Osteoblast (primary cell): ENCODE measurements at regions not wholly inside any gene's neighbourhood (a gene's known extent, or its start where the extent isn't known, plus 50 kb on each side); places are given as distances from the start of the nearest gene placed in this dataset.

ENCODE experiments used
- DNase-seq: peaks from one replicate; pipeline ENCODE4 v3.0.0; 2011; ENCODE audit warnings: low spot score, mixed read lengths; ENCODE audit not compliant: insufficient read length; ENCODE audit errors: missing footprints
- H2AFZ ChIP-seq: 2 replicates; pipeline ENCODE4 v1.6.0; 2011; ENCODE audit warnings: mild to moderate bottlenecking, low read length
- H3K27ac ChIP-seq: 2 replicates; pipeline ENCODE4 v1.5.1; 2011; ENCODE audit warnings: mild to moderate bottlenecking, low read depth, low read length, moderate library complexity
- H3K27me3 ChIP-seq: 2 replicates; pipeline ENCODE4 v1.6.0; 2012; ENCODE audit warnings: mild to moderate bottlenecking, control low read depth, inconsistent platforms, low read length, moderate library complexity; ENCODE audit not compliant: insufficient read depth
- H3K36me3 ChIP-seq: 2 replicates; pipeline ENCODE4 v1.5.1; 2011; ENCODE audit warnings: mild to moderate bottlenecking, low read length, control low read depth, moderate library complexity; ENCODE audit not compliant: insufficient read depth
- H3K4me1 ChIP-seq: 2 replicates; pipeline ENCODE4 v1.5.1; 2011; ENCODE audit warnings: mild to moderate bottlenecking, low read length, control low read depth, moderate library complexity; ENCODE audit not compliant: insufficient read depth
- H3K4me2 ChIP-seq: 2 replicates; pipeline ENCODE4 v1.6.0; 2011; ENCODE audit warnings: mild to moderate bottlenecking, low read length; ENCODE audit not compliant: insufficient read depth
- H3K4me3 ChIP-seq: fragments of 200-600 bp; sonication (generic); 3 replicates; pipeline ENCODE4 v1.5.1; 2012; ENCODE audit warnings: mild to moderate bottlenecking, low read length, inconsistent platforms; ENCODE audit not compliant: insufficient read depth
- H3K79me2 ChIP-seq: 2 replicates; pipeline ENCODE4 v1.6.0; 2012; ENCODE audit warnings: mild to moderate bottlenecking, low read length, control low read depth, inconsistent platforms; ENCODE audit not compliant: insufficient read depth
- H3K9me3 ChIP-seq: 2 replicates; pipeline ENCODE4 v1.5.1; 2011; ENCODE audit warnings: low read depth, low read length, control low read depth
- H4K20me1 ChIP-seq: 2 replicates; pipeline ENCODE4 v1.6.0; 2012; ENCODE audit warnings: mild to moderate bottlenecking, low read length, control low read depth; ENCODE audit not compliant: insufficient read depth
- CTCF ChIP-seq: IDR thresholded peaks from 2 replicates; pipeline ENCODE4 v1.5.1; 2011; ENCODE audit warnings: mild to moderate bottlenecking, low read depth, low read length, moderate library complexity; ENCODE audit errors: extremely low read depth

GRCh38 chr12:114093520-114093919 lies 127.4 kb upstream of the RBM19 start:
- no peaks in the 10 kb centered on the region for H3K4me1 ChIP-seq
- H3K36me3 ChIP-seq = no peaks in the 10 kb centered on the region
- no peak overlapping the region for H3K4me3 ChIP-seq
- no peaks in the 10 kb centered on the region for H3K9me3 ChIP-seq
- no peak overlapping the region for H3K4me2 ChIP-seq
- no peaks in the 10 kb centered on the region for H3K79me2 ChIP-seq
- no peak overlapping the region for H2AFZ ChIP-seq
- DNase-seq = no peak
- H3K27me3 ChIP-seq = no peaks in the 10 kb centered on the region
- H3K27ac ChIP-seq = no peak overlapping the region
- no peak for TF ChIP-seq CTCF
- no peaks in the 10 kb centered on the region for H4K20me1 ChIP-seq

- Histone ChIP-seq H3K36me3 (no peaks in the 10 kb centered on the region), H3K9me3 (no peaks in the 10 kb centered on the region), H3K79me2 (no peaks in the 10 kb centered on the region), H4K20me1 (no peaks in the 10 kb centered on the region), H3K4me1 (no peaks in the 10 kb centered on the region), H2AFZ (no peak overlapping the region), H3K27me3 (no peaks in the 10 kb centered on the region), H3K27ac (no peak overlapping the region), H3K4me3 (no peak overlapping the region), H3K4me2 (no peak overlapping the region)
- no peak for DNase-seq
- no peak for TF ChIP-seq CTCF
Measured at GRCh38 chr12:114092981-114093380, 126.9 kb upstream of the RBM19 start.

GRCh38 chr12:114090211-114090610 lies 124.1 kb upstream of the RBM19 start:
- no peak for TF ChIP-seq CTCF

GRCh38 chr12:114073076-114073475 lies 107.0 kb upstream of the RBM19 start:
- no peak for DNase-seq
- Histone ChIP-seq H3K36me3 (no peaks in the 10 kb centered on the region), H3K79me2 (no peaks in the 10 kb centered on the region), H3K9me3 (no peaks in the 10 kb centered on the region), H3K4me1 (no peaks in the 10 kb centered on the region), H2AFZ (no peak overlapping the region), H3K27ac (no peak overlapping the region), H3K27me3 (no peaks in the 10 kb centered on the region), H3K4me2 (no peak overlapping the region), H4K20me1 (no peaks in the 10 kb centered on the region), H3K4me3 (no peak overlapping the region)
- no peak for TF ChIP-seq CTCF

More at GRCh38 chr12:114090211-114090610, 124.1 kb upstream of the RBM19 start:
- Histone ChIP-seq H2AFZ (no peak overlapping the region), H3K79me2 (no peaks in the 10 kb centered on the region), H3K36me3 (no peaks in the 10 kb centered on the region), H3K27ac (no peak overlapping the region), H4K20me1 (no peaks in the 10 kb centered on the region), H3K9me3 (no peaks in the 10 kb centered on the region), H3K4me3 (no peak overlapping the region), H3K4me1 (no peaks in the 10 kb centered on the region), H3K27me3 (no peaks in the 10 kb centered on the region), H3K4me2 (no peak overlapping the region)
- DNase-seq = no peak
